Lung microvascular endothelial cell (primary cell): ENCODE measurements at regions not wholly inside any gene's neighbourhood (a gene's known extent, or its start where the extent isn't known, plus 50 kb on each side); places are given as distances from the start of the nearest gene placed in this dataset.
A peak's percentile ranks its signal among the peaks of the same experiment; 100 is the strongest.

ENCODE experiments used
- DNase-seq, 2 donors: peaks; one replicate each; pipeline versions ENCODE4 v3.0.0 to v3.0.0-alpha.2; 2010; ENCODE audit warnings: low read depth in 2 of 2

DNA sequence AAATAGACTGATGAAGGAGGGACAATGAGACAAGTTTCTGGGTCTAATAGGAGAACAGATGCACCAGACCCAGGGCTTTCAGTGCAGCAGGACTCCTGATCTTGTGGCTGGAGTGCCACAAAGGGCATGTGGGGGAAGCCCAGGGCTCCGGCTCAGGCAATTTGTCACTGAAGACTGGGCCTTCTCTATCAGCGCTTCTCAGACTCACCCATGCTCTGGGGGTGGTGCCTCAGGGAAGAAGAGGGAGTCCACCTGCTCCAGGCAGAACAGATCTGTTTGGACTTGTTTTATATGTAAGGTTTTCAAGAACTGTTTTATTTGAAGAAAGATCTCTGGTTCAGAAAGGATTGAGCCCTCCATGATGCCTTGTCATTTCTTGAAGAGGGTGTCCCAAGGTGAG is 112.4 kb upstream of the TLE3 start:
- DNase-seq, result no peak

- DNase-seq, result no peak
Measured at GRCh38 chr15:70209499-70209898, 111.8 kb upstream of the TLE3 start.

- DNase-seq, result no peak
Measured at GRCh38 chr15:70208332-70208731, 110.6 kb upstream of the TLE3 start.

GRCh38 chr15:70206668-70207067 is 109.0 kb upstream of the TLE3 start:
- DNase-seq, result no peak

- DNase-seq, result peak in 1 of 2 donors; percentile 47
Measured at GRCh38 chr15:70204652-70205051, 106.9 kb upstream of the TLE3 start.

- DNase-seq, result no peak
Measured at GRCh38 chr15:70203981-70204560, 106.4 kb upstream of the TLE3 start.

- DNase-seq, result no peak
Measured at GRCh38 chr15:70202756-70203155, 105.0 kb upstream of the TLE3 start.

- no peak for DNase-seq
Measured at GRCh38 chr15:70201425-70201775, 103.7 kb upstream of the TLE3 start.

GRCh38 chr15:70200511-70201424 is 103.1 kb upstream of the TLE3 start:
- DNase-seq, result no peak

DNA sequence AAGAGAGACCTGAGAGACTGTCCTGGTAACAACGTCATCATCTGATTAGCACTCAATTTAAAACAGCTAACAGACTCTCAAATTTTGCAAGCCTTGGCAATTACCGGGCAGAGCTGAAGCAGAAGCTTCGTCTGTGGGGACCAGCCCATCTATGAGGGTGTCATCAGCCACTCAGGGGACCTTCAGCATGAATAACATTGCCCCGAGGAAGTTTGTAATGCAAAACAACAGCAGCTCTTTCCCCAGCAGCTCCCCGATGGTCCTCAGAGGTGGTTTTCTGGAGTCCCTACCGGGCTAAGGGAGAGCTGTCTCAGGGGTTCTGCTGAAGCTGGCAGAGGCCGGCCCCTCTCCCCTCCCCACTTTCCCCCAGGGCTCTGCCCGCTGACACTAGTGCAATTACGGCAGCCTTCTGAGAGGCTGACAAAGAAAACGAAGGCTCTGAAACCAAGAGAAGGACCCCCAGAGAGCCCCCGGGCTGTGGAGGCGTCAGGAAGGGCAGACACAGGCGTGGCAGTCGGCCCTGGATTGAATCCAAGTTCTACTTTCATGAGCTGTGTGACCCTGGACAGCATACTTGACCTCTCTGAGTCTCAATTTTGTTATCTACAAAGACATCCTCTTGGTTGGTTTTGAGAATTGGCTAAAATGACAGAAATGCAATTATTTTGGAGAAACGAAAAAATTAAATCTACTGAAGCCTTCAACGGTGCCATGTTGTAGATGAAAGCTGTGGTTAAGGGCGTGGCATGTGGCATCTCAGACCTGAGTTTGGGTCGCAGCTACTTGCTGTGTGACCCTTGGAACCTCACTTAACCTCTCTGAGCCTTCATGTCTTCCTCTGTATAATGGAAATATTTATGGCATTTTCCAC is 102.1 kb upstream of the TLE3 start:
- no peak for DNase-seq

DNA sequence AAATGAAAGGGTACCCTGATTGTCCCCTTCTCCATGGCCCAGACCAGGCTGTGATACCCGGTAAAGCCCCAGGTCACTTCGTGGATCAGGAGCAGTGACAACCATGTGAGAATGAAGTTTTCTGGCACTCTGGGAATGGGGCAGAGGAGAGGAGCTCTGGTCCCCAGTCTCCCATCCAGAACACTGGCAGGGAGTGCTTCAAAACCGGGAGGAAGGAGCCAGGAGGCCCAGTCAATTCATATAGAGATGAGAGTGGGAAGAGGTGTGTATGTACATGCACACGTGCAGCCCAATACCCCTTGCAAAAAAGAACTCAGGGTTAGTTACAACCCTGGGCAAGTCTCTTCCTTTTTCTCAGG is 101.4 kb upstream of the TLE3 start:
- DNase-seq, result no peak

- no peak for DNase-seq
Measured at GRCh38 chr15:70198441-70199123, 100.9 kb upstream of the TLE3 start.

DNA sequence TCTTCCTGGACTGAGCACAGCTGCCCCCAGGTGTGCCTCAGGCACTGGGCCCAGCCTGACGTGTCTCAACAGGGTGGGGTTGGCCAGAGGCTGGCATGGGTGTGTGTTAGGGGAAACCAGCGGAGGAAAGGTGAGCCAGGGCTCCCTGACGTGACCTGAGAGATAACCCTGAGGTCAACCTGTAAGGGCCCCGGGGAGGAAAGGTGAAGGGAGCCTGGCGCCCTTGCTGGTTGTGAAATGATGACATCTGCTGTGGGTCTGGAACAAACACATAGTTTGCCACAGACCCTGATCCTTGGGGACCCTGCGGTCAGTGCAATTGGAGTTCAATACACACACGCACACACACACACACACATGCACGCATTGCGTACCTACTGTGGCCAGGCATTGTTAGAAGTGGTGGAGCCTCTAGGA is 100.2 kb upstream of the TLE3 start:
- DNase-seq, result no peak

- DNase-seq, result no peak
Measured at GRCh38 chr15:70197318-70197944, 99.7 kb upstream of the TLE3 start.

DNA sequence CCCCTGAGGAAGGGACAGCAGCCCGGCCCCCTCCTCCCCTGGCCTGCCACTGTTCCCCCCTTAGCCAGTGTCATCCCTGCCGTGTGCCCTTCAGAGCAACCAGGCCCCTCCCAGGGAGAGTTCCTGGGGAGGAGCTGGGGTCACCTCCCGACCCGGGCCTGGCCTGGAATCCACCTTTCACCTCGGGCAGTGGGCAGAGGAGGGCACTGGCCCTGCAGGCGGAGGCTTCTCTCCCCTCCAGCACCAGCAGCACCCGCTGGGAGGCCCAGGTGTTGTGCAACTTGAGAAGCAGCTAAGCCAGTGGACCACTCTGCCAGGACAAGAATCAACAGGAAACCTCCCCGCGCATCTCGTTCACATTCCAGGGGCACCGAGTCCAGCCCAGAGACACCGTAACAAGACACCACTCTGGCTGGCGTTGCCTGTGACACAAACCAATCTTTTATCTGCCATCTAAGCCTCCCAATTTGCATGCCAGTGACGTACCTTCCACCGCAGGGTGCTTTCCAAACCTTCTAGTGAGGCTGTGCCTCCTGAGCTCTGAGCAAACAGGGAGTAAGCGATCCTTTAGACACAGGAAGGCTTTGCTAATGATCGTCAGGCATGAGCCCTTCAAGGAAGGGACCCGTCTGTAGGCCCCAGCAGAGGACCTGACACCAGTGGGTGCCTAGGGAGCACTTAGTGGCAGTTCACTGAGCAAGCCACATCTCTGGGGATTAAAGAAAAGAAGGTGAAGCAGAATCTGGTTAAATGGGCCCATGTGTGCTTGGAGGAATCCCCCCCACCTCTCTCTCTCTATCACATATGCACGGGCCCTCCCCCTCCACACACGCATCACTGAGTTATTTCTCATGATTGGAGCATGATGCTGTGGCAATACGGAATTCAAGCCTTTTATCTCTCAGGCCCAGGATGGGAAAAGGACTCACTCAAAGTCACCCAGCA is 98.9 kb upstream of the TLE3 start:
- peak in 1 of 2 donors; percentile 12 for DNase-seq

DNA sequence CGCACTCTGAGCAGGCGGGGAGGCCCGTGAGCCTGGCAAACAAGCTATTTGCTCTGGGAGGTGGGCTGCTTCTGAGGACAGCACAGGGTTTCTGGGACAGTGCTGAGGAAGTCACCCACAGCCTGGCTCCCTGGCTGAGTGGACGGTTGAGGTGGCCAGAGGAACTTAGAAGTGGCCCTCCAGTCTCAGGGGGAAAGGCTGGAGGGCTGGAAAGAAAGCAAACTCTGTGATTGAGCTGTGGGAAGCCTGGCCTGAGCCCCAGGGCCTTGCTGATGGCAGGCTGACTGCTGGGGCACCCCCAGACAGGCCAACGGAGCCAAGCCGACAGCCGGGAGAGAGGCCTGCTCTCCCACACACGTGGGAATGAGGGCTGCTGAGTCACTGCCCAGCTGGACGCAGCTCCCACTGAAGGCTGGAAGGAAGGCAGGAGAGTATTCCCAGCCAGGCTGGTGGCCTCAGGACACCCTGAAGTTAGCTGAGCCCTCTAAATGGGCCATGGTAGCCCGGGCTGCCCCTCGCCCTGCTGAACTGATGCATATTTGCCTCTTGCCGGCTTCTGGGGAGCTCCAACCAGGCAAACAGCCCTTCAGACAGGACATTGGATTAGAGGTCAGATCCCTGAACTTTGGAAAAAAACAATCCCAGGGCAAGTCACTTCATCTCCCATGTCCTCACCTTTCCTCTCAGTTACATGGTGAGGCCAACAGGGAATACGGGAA is 98.0 kb upstream of the TLE3 start:
- DNase-seq, result peak; percentile 33 to 80

DNA sequence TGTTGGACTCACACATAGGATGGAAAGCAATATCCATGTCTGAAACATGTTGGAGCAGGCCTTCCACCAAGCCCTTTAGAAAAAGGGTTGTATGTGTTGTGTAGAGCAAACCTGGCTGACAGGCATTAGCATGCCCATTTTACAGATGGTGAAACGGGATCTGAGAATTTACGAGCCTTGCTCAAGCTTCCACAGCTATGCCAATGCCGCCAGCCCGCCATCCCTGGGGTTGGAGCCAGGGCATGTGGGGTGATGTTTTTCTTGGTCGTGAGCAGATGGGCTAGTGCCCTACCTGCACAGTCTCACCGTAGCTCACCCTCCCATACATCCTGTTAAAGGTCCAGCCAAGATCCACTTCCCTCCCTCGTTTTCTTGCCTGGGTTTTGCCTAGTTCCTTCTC is 97.5 kb upstream of the TLE3 start:
- no peak for DNase-seq

DNA sequence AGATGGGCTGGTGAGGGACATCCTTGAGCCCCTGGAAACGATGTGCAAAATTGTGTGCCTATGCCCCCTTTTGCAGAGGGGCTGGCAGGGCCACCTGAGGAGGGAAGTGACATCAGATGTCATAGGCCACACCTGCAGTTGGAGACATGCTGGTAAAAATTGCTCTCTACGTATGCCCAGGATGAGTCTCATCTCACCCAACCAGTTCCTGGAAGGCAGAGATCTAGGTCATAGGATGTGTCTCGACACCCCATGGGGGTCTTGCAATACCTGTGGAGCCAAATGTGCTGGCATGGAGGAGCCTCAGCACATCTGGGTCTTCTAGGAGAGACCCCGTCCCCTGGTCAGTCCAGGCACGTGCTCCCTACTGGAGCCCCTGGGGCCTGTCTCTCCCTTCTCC is 96.5 kb upstream of the TLE3 start:
- DNase-seq, result no peak

- DNase-seq, result no peak
Measured at GRCh38 chr15:70193734-70194133, 96.0 kb upstream of the TLE3 start.
